ENCODE measurements at regions not wholly inside any gene's neighbourhood (a gene's known extent, or its start where the extent isn't known, plus 50 kb on each side); places are given as distances from the start of the nearest gene placed in this dataset.

DNA sequence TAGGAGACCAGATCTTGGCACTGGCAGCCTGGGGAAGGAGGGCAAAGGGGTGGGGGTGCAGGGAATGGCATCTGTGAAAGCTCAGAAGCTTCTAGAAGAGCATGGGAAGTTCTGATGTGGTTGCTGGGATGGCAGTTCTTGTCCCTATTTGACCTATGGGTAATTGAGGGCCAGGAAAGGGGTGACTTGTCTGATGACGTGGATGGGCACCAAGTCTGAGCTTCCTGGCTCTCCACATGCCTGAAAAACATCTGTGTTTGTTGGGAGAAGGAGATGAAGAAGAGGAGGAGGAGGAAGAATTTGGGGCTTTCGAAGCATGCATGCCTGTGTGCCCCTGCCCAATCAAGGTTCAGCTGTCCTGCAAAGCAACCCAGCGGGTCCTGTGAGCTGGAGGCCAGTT lies 158.8 kb downstream of the SMAD6 start:
- TF ChIP-seq MAFK (IDR thresholded peaks at IDR 0.05; ENCODE audit: low read depth, low read length) (no peak), EZH2 (IDR thresholded peaks at IDR 0.05; ENCODE audit: low read depth, low read length, severe bottlenecking) (no peak), GABPA (IDR thresholded peaks at IDR 0.05; ENCODE audit: borderline replicate concordance, insufficient read depth, low read length) (no peak), KDM4A (IDR thresholded peaks at IDR 0.05; ENCODE audit: low read depth, low read length, severe bottlenecking) (no peak)
